ENCODE measurements at regions not wholly inside any gene's neighbourhood (a gene's known extent, or its start where the extent isn't known, plus 50 kb on each side); places are given as distances from the start of the nearest gene placed in this dataset.

DNA sequence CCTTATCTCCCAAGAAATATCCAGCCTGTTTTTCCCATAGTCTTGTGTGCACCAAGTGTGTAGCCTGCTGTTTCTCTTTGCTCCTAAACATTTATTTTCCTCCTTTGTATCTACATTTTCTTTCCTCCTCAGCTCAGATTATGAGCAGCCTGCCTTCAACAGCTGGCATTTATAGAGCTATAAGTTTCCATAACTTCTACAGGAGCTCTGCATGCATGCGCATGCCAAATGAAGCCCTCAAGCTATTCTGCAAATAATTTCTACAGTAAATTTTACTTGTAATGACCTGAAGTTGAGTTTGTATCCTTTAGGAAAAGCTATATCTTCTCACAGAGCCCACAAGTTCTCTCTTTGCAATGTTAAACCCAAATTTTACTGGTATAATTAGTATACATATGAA, 699.5 kb downstream of the CETN3 start:
- Histone ChIP-seq H3K4me1 (ENCODE audit: control insufficient read depth, insufficient read depth, low read length) (no peaks in the 10 kb centered on the region), H3K27me3 (ENCODE audit: control insufficient read depth, insufficient read depth, low read length) (no peaks in the 10 kb centered on the region), H3K27ac (ENCODE audit: low read length) (no peak overlapping the region), H3K4me3 (ENCODE audit: low read depth in 2 of 2, low read length in 2 of 2) (no peak overlapping the region), H3K36me3 (ENCODE audit: control insufficient read depth, insufficient read depth, low read length) (no peaks in the 10 kb centered on the region), H3K9me3 (ENCODE audit: control insufficient read depth, insufficient read depth, low read depth, low read length) (no peaks in the 10 kb centered on the region)
- BruUV-seq (replicated peaks) = no TSS peak
- DNase-seq (ENCODE audit: low read depth, low spot score) = no peak
- POLR2A ChIA-PET = no interaction called here
- CTCF ChIA-PET = no interaction called here
- in situ Hi-C loops (cut with HindIII; ENCODE audit: low pct_unique_long_range_greater_than_20kb, low sequenced_read_pairs) (no loop called here), intact Hi-C loops (cut with micrococcal nuclease; ENCODE audit: unreplicated experiment) (no loop called here)
- TF ChIP-seq, protein P1, sequence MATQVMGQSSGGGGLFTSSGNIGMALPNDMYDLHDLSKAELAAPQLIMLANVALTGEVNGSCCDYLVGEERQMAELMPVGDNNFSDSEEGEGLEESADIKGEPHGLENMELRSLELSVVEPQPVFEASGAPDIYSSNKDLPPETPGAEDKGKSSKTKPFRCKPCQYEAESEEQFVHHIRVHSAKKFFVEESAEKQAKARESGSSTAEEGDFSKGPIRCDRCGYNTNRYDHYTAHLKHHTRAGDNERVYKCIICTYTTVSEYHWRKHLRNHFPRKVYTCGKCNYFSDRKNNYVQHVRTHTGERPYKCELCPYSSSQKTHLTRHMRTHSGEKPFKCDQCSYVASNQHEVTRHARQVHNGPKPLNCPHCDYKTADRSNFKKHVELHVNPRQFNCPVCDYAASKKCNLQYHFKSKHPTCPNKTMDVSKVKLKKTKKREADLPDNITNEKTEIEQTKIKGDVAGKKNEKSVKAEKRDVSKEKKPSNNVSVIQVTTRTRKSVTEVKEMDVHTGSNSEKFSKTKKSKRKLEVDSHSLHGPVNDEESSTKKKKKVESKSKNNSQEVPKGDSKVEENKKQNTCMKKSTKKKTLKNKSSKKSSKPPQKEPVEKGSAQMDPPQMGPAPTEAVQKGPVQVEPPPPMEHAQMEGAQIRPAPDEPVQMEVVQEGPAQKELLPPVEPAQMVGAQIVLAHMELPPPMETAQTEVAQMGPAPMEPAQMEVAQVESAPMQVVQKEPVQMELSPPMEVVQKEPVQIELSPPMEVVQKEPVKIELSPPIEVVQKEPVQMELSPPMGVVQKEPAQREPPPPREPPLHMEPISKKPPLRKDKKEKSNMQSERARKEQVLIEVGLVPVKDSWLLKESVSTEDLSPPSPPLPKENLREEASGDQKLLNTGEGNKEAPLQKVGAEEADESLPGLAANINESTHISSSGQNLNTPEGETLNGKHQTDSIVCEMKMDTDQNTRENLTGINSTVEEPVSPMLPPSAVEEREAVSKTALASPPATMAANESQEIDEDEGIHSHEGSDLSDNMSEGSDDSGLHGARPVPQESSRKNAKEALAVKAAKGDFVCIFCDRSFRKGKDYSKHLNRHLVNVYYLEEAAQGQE (IDR thresholded peaks at IDR 0.05; ENCODE audit: insufficient read depth in 1 of 2, low read depth in 2 of 2, low read length in 1 of 2) = no peak
- no peak for ATAC-seq

DNA sequence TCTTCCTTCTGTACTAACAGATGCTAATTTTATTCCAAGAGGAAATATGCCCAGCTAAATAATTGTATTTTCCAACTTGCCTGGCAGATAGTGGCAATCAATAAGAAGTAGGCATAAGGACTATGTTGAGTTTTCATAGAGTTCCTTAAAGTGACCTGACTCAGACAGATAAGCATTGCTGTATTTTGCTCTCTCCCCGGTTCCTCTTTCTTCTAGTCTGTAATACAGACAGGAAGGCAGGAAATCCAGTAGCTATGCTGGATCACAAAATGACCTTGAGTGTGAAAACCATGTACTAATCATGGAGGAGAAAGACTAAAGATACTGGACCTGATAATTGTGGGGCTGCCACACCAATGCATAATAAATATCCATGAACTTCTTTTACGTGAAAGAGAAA, 701.7 kb downstream of the CETN3 start:
- no peak for DNase-seq (ENCODE audit: low read depth, low spot score)
- no peak overlapping the region for H3K27ac ChIP-seq (ENCODE audit: low read length)
- peaks cover 4% of the 10 kb centered on the region for H3K4me1 ChIP-seq (ENCODE audit: control insufficient read depth, insufficient read depth, low read length)
- intact Hi-C loops (cut with micrococcal nuclease; ENCODE audit: unreplicated experiment) (no loop called here), in situ Hi-C loops (cut with HindIII; ENCODE audit: low pct_unique_long_range_greater_than_20kb, low sequenced_read_pairs) (no loop called here)
- TF ChIP-seq, protein P2, sequence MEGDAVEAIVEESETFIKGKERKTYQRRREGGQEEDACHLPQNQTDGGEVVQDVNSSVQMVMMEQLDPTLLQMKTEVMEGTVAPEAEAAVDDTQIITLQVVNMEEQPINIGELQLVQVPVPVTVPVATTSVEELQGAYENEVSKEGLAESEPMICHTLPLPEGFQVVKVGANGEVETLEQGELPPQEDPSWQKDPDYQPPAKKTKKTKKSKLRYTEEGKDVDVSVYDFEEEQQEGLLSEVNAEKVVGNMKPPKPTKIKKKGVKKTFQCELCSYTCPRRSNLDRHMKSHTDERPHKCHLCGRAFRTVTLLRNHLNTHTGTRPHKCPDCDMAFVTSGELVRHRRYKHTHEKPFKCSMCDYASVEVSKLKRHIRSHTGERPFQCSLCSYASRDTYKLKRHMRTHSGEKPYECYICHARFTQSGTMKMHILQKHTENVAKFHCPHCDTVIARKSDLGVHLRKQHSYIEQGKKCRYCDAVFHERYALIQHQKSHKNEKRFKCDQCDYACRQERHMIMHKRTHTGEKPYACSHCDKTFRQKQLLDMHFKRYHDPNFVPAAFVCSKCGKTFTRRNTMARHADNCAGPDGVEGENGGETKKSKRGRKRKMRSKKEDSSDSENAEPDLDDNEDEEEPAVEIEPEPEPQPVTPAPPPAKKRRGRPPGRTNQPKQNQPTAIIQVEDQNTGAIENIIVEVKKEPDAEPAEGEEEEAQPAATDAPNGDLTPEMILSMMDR (IDR thresholded peaks at IDR 0.05) = no peak
- no peak for TF ChIP-seq SIN3A (IDR thresholded peaks at IDR 0.05; ENCODE audit: borderline replicate concordance, insufficient read depth, low read depth, low read length)
- TF ChIP-seq POLR2AphosphoS5 (IDR thresholded peaks at IDR 0.05; ENCODE audit: low read depth, low read length) = no peak
- TF ChIP-seq TCF7L2 (IDR thresholded peaks at IDR 0.05; ENCODE audit: low read depth, low read length) = no peak
- TF ChIP-seq, protein P1 (IDR thresholded peaks at IDR 0.05; ENCODE audit: insufficient read depth in 1 of 2, low read depth in 2 of 2, low read length in 1 of 2) = no peak
- H3K9me3 ChIP-seq (ENCODE audit: control insufficient read depth, insufficient read depth, low read depth, low read length) = no peaks in the 10 kb centered on the region
- ChIA-PET CTCF (no interaction called here), POLR2A (no interaction called here)
- no peaks in the 10 kb centered on the region for H3K36me3 ChIP-seq (ENCODE audit: control insufficient read depth, insufficient read depth, low read length)
- no TSS peak for BruUV-seq (replicated peaks)
- no peaks in the 10 kb centered on the region for H3K27me3 ChIP-seq (ENCODE audit: control insufficient read depth, insufficient read depth, low read length)
- ATAC-seq = no peak
- H3K4me3 ChIP-seq (ENCODE audit: low read depth in 2 of 2, low read length in 2 of 2) = no peak overlapping the region
